HG03066 (cell line): ENCODE measurements at regions not wholly inside any gene's neighbourhood (a gene's known extent, or its start where the extent isn't known, plus 50 kb on each side); places are given as distances from the start of the nearest gene placed in this dataset.
"Not testable (repeated sequence)": the region's sequence is repeated elsewhere in the genome, so short reads cannot be mapped to it uniquely, and the experiment has no call there.

ENCODE experiments used
- ATAC-seq: cut with Tn5 transposase; IDR thresholded peaks from one replicate; pipeline ENCODE4 v1.9.1; 2021; ENCODE audit warnings: low read depth; ENCODE audit not compliant: unreplicated experiment

- no peak for ATAC-seq
Measured at GRCh38 chr9:89943728-89944127, 338.9 kb downstream of the GADD45G start.

GRCh38 chr9:89945133-89945532 is 340.3 kb downstream of the GADD45G start:
- ATAC-seq: no peak

GRCh38 chr9:89946741-89947140 is 341.9 kb downstream of the GADD45G start:
- no peak for ATAC-seq

- ATAC-seq: no peak
Measured at GRCh38 chr9:89949111-89949510, 344.3 kb downstream of the GADD45G start.

- no peak for ATAC-seq
Measured at GRCh38 chr9:89951675-89952074, 346.9 kb downstream of the GADD45G start.

GRCh38 chr9:89952401-89952800 is 347.6 kb downstream of the GADD45G start:
- ATAC-seq: no peak

- not testable (repeated sequence) for ATAC-seq
Measured at GRCh38 chr9:89953263-89953662, 348.5 kb downstream of the GADD45G start.

GRCh38 chr9:89953824-89954615 is 349.2 kb downstream of the GADD45G start:
- ATAC-seq: no peak

GRCh38 chr9:89955144-89955543 is 350.3 kb downstream of the GADD45G start:
- no peak for ATAC-seq

- ATAC-seq: no peak
Measured at GRCh38 chr9:89955626-89956025, 350.8 kb downstream of the GADD45G start.

GRCh38 chr9:89956331-89956730 is 351.5 kb downstream of the GADD45G start:
- no peak for ATAC-seq

- no peak for ATAC-seq
Measured at GRCh38 chr9:89956907-89957306, 352.1 kb downstream of the GADD45G start.

GRCh38 chr9:89958086-89958485 is 353.3 kb downstream of the GADD45G start:
- no peak for ATAC-seq

GRCh38 chr9:89961616-89962341 is 357.0 kb downstream of the GADD45G start:
- no peak for ATAC-seq

- no peak for ATAC-seq
Measured at GRCh38 chr9:89963280-89963679, 358.5 kb downstream of the GADD45G start.

GRCh38 chr9:89967527-89967926 is 362.7 kb downstream of the GADD45G start:
- no peak for ATAC-seq

GRCh38 chr9:89969156-89969675 is 364.4 kb downstream of the GADD45G start:
- ATAC-seq: no peak

GRCh38 chr9:89969881-89970639 is 365.2 kb downstream of the GADD45G start:
- no peak for ATAC-seq

GRCh38 chr9:89970701-89971100 is 365.9 kb downstream of the GADD45G start:
- ATAC-seq: no peak

- no peak for ATAC-seq
Measured at GRCh38 chr9:89972535-89972934, 367.7 kb downstream of the GADD45G start.

GRCh38 chr9:89974582-89974981 is 369.8 kb downstream of the GADD45G start:
- ATAC-seq: no peak
